Brain pericyte (primary cell): ENCODE measurements at regions not wholly inside any gene's neighbourhood (a gene's known extent, or its start where the extent isn't known, plus 50 kb on each side); places are given as distances from the start of the nearest gene placed in this dataset.

ENCODE experiments used
- DNase-seq: peaks from one replicate; pipeline ENCODE4 v3.0.0-alpha.2; 2012; ENCODE audit warnings: low read depth, low spot score

DNA sequence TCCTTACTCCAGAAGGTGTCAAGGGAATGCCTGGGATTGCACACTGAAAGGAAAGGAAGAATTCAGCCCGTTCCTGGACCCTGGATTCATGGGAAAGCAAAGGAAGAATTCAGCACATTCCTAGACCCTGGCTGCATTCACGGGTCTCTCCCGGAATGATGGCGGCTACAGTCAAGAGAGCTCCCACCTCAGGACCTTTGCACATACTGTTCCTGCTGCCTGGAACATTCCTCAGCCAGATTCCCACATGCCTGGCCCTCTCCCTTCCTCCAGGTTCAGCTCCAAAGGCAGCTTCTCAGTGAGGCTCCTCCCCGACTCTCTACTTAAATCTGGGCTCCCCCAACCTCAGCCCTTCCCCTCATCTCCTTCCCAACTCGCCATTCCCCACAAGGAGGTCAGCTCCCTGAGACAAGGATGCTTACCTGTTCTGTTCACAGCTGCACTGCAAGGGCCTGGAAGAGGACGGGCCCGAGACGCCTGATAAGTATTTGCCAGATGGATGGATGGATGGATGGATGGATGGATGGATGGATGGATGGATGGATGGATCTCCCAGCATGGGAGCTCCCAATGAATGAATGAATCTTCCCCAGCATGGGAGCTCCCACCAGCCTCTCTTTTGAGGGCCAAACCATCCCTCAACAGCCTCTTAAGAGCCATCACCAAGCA lies 77.4 kb downstream of the NCOR2 start:
- DNase-seq, result no peak

GRCh38 chr12:124489220-124489619 lies 78.2 kb downstream of the NCOR2 start:
- DNase-seq, result no peak

DNA sequence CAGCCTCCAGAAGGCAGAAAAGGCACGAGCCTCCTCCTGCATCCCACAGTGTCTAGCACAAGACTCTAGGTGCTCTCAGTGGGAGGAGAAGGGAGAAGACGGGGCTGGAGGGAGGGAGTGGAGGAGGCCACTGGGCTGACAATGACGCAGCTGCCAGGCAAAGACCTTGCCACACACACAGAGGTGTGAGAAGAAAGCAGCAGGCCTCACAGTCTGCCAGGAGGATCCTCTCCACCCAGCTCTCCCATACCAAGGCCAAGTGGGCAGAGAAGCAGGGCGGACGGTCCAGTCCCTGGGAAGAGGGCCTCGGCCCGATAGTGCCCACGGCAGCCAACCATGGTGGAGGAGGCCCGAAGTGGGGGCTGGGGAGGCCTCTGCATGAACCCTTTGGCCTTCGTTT lies 78.9 kb downstream of the NCOR2 start:
- no peak for DNase-seq

- no peak for DNase-seq
Measured at GRCh38 chr12:124487834-124488165, 79.6 kb downstream of the NCOR2 start.

DNA sequence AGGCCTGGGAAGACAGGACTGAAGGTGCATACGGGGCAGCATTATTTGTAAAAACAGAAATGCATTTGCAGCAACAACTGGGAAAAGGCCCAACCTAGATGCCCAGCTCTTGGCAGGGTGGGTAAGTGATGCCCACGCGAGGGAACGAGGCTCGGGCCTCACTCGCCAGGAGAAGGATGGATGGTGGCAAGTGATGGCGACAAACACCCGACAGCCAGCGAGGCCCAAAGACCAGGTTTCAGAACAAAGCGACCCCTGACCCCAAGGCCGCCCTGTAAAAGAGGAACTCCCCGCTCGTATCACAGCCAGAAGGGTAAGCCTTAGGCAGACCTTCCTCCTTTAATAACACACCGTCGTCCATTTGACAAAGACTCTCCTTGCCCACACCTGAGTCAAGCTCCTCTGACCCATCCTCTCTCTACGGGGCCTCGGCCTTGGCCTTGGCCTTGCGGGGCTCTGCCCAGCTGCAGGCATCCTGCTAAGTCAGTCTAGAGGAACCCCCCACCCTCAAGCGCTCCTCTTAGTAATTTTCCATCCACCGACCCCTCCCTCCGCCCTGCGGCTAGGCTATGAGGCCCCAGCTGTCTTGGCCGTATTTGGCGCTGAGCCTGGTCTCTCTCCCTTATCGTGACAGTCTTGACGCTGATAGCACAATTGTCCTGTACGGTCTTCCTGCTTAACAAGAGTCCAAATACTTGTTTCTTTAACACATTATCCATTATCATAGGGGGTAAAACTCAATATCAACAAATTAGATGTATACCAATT lies 80.2 kb downstream of the NCOR2 start:
- DNase-seq, result no peak

DNA sequence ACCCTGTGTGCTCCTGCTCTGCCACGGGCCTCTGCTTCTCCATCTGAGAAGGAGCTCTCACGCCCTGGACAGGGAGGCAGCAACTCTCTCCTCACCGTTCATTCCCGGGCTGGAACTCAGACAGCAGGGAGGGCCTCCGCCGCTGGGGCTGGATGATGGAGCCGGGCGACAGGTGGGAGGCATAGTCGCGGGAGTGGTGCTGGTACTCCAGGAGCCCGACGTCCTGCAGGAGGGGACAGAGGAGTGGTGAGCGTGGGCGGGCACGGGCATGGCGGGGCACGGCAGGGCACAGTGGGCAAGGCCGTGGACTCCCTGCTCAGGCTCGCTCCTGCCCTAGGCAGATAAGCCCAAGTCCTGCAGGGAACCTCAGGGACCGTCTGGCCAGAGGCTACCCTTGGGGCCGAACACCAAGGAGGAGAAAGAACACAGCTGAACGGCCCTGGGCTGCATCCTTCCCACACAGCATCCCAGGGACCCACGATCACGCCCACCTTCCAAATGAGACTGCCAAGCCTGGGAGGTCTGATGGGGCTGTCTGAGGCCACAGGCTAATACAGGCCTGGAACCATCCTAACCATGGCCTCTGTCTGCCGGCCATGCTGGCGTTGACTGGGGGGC lies 81.0 kb downstream of the NCOR2 start:
- no peak for DNase-seq

- no peak for DNase-seq
Measured at GRCh38 chr12:124485371-124485770, 82.0 kb downstream of the NCOR2 start.

GRCh38 chr12:124484526-124484953 lies 82.9 kb downstream of the NCOR2 start:
- DNase-seq, result no peak

- no peak for DNase-seq
Measured at GRCh38 chr12:124484067-124484466, 83.3 kb downstream of the NCOR2 start.

GRCh38 chr12:124482901-124483799 lies 84.3 kb downstream of the NCOR2 start:
- DNase-seq, result no peak

DNA sequence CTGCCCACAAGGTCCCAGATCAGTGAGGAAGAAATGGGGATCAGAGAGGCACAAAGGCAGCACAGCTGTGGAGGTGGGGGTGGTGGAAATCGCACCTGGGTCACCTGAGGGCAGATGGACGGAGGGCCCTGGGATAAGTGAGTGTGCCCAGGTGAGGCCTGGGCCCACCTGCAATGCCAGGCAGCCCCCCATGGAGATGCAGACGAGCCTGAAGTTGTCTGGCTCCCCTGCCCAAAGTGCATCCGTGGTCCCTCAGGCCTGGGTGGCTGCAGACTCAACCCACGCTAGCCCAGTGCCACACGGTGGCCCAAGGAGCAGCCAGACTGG lies 84.9 kb downstream of the NCOR2 start:
- DNase-seq, result no peak

DNA sequence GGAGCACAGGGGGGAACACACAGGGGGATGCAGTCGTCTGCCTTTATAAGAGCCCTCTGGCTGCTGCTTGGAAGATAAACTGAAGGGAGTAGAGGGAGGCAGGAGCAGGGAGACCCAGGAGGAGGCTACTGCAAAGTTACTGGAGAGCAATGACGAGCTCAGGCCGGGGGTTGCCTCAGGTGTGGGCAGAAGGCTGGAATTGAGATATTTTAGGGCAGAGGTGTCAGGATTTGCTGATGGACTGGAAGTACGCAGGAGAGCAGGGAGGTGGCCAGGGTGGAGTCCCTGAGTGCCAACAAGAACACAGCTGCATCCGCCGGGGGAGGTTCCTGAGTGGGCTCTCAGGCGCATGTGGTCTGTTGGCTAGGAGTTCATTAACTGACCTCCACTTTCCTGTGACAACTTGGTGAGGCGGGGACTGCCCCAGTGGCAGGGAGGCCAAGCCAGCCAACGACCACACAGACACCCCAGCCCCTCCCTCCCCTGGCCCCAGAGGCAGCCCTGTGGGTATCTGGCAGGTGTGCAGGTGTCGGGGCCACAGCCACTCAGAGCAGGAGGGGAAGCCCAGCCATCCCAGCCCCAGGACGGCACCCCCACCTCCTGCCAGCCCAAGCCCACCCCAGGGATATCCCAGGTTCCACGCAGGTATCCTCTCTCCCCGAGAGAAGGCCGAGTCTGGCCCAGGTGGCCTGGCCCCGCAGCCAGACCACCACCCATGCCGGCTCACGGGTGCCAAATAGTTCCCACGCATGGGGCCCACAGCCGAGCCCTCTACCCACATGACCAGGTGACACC lies 85.4 kb downstream of the NCOR2 start:
- DNase-seq, result no peak

DNA sequence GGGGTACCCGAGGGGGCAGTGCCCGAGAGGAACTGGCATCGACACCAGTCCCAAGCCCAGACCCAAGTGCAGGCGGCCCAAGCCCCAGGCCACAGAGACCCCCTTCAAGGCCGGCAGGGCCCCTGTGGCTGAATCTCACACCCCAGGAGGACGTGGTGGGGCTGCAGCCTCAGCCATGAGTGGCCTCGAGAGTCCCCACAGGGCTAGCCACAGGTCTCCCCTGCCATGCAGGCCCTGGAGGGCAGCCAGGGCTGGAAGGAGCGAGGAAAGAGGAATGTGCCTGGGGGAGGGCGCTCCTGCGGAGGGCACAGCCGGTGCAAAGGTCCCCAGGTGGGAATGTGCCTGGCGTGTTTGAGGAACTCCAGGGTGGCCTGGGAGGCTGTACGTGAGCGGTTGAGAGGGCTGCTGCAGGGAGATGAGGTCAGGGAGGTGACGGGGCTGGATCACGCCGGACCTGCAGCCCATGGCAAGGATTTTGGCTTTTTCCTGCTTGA lies 86.1 kb downstream of the NCOR2 start:
- no peak for DNase-seq

GRCh38 chr12:124480469-124481256 lies 86.7 kb downstream of the NCOR2 start:
- no peak for DNase-seq

DNA sequence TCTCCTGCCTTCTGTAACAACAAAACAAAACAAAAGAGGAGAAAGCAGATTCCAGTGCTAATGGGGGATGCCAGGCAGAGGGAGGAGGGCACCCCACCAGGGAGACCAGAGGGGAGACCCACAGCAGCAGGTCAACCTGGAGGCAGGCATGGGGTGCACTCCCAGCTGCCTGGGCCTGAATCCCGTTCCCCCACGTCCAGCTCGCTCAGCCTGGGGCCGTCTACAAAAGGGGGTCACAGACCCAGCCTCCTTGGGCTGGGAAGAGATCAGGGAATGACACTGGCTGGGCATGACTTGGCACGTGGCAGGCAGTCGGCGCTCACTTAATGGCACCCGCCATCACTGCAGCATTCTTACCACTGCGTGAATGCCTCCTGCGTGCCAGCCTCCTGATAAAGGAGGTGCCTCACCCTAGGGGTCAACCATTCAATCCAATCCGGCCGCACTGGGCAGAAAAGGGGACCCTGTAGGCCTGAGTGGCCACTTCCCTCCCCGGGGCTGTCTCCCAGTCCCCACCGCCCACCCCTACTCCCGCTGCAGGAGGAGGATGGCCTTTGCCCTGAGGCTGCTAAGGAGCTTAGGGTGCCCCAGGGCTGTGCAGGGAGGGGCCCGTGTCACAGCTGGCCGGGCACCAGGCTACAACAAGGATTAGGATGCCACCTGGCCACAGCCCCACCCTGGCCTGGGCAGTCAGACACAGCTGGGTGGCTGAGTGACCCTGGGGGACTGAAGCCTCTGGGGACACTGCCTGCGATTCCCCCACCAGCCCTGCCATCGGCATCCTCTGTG lies 87.5 kb downstream of the NCOR2 start:
- DNase-seq, result no peak

GRCh38 chr12:124478985-124479645 lies 88.3 kb downstream of the NCOR2 start:
- DNase-seq, result no peak

GRCh38 chr12:124478416-124478815 lies 89.0 kb downstream of the NCOR2 start:
- DNase-seq, result no peak

DNA sequence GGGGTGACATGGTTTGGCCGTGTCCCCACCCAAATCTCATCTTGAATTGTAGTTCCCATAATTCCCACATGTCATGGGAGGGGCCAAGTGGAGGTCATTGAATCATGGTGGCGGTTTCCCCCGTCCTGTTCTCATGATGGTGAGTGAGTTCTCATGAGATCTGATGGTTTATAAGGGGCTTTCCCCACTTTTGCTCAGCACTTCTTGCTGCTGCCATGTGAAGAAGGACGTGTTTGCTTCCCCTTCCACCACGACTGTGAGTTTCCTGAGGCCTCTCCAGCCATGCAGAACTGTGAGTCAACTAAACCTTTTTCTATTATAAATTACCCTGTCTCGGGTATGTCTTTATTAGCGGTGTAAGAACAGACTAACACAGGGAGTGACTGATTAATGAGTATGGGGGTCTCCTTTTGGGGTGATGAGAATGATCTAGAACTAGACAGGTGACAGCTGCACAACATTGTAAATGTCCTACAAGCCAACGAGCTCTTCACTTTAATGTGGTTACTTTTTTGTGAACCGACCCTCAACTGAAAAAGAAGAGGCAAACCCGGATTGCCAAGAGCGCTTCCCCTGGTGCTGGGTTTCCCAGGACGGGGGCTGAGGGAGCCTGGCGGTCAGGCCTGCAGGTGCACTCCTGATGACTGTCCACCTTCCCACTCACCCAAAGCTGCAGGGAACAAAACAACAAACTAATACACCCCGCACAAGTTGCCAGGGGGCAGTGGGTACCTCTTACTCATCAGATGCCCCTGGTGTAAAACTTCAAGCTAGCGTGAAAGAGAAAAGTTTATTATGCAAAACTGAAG lies 90.1 kb downstream of the NCOR2 start:
- DNase-seq, result no peak
